HEK293 (cell line): ENCODE measurements at regions not wholly inside any gene's neighbourhood (a gene's known extent, or its start where the extent isn't known, plus 50 kb on each side); places are given as distances from the start of the nearest gene placed in this dataset.
A peak's percentile ranks its signal among the peaks of the same experiment; 100 is the strongest.

Experiments
- CTCF ChIA-PET: fragments of 350-600 bp; formaldehyde crosslinking; extraction: SDS; loops from one replicate; lab custom pipeline; 2021; ENCODE audit warnings: antibody characterized with exemption; lab: Yijun Ruan, JAX
- POLR2A ChIA-PET: fragments of 300-600 bp; formaldehyde crosslinking; extraction: SDS; loops from one replicate; lab custom pipeline; 2020; ENCODE audit warnings: antibody characterized with exemption, inconsistent platforms; lab: Yijun Ruan, JAX
- H3K27ac ChIP-seq: fragments of 200-500 bp; sonication (Bioruptor generic); 2 replicates; pipeline ENCODE4 v1.5.1; 2014; ENCODE audit warnings: low read depth, low read length, control low read depth, inconsistent platforms; ENCODE audit errors: extremely low read depth
- H3K36me3 ChIP-seq, 2 experiments: fragments of 200-500 bp in 1 of 2; sonication (Bioruptor generic) in 1 of 2; 1 replicate in 1 of 2; 2 replicates in 1 of 2; pipeline ENCODE4 v1.5.1; 2014 to 2017; ENCODE audit warnings: inconsistent platforms in 2 of 2, low read length in 2 of 2; ENCODE audit not compliant: control insufficient read depth in 2 of 2, insufficient read depth in 1 of 2
- H3K4me1 ChIP-seq: fragments of 200-500 bp; sonication (Bioruptor generic); 2 replicates; pipeline ENCODE4 v1.5.1; 2014; ENCODE audit warnings: mild to moderate bottlenecking, low read length, inconsistent platforms; ENCODE audit not compliant: control insufficient read depth, insufficient read depth
- H3K4me3 ChIP-seq: 2 replicates; pipeline ENCODE4 v1.5.1; 2011; ENCODE audit warnings: low read depth, mild to moderate bottlenecking, control low read depth, low read length, moderate library complexity
- H3K9me3 ChIP-seq: fragments of 200-500 bp; sonication (Bioruptor generic); 2 replicates; pipeline ENCODE4 v1.5.1; 2014; ENCODE audit warnings: low read depth, low read length, inconsistent platforms; ENCODE audit not compliant: control insufficient read depth, insufficient read depth
- ATF2 ChIP-seq: fragments of 450-650 bp; formaldehyde crosslinking; IDR thresholded peaks from 2 replicates; pipeline ENCODE4 v1.5.1; 2016; ENCODE audit warnings: missing biosample characterization, missing genetic modification characterization, low read depth
- GLIS1 ChIP-seq: fragments of 450-650 bp; formaldehyde crosslinking; IDR thresholded peaks from 2 replicates; pipeline ENCODE4 v1.5.1; 2016; ENCODE audit warnings: missing biosample characterization, missing genetic modification characterization
- RBAK ChIP-seq: fragments of 450-650 bp; formaldehyde crosslinking; IDR thresholded peaks from 2 replicates; pipeline ENCODE4 v1.5.1; 2016; ENCODE audit warnings: missing biosample characterization, missing genetic modification characterization
- SP3 ChIP-seq: fragments of 450-650 bp; formaldehyde crosslinking; IDR thresholded peaks from 2 replicates; pipeline ENCODE4 v1.5.1; 2016; ENCODE audit warnings: missing biosample characterization, missing genetic modification characterization
- ZBTB49 ChIP-seq: fragments of 450-650 bp; formaldehyde crosslinking; IDR thresholded peaks from 2 replicates; pipeline ENCODE4 v1.5.1; 2016; ENCODE audit warnings: missing biosample characterization, missing genetic modification characterization, low read depth
- ZFP3 ChIP-seq: fragments of 450-650 bp; formaldehyde crosslinking; IDR thresholded peaks from 2 replicates; pipeline ENCODE4 v1.5.1; 2016; ENCODE audit warnings: low read depth, missing biosample characterization, missing genetic modification characterization
- ZFP41 ChIP-seq: fragments of 450-650 bp; formaldehyde crosslinking; IDR thresholded peaks from 2 replicates; pipeline ENCODE4 v1.5.1; 2016; ENCODE audit warnings: missing biosample characterization, missing genetic modification characterization, borderline replicate concordance
- ZNF132 ChIP-seq: fragments of 450-650 bp; formaldehyde crosslinking; IDR thresholded peaks from 2 replicates; pipeline ENCODE4 v1.5.1; 2017; ENCODE audit warnings: missing biosample characterization, missing genetic modification characterization, borderline replicate concordance
- ZNF133 ChIP-seq: fragments of 450-650 bp; formaldehyde crosslinking; IDR thresholded peaks from 2 replicates; pipeline ENCODE4 v1.5.1; 2016; ENCODE audit warnings: missing biosample characterization, missing genetic modification characterization
- ZNF138 ChIP-seq: fragments of 450-650 bp; formaldehyde crosslinking; IDR thresholded peaks from 2 replicates; pipeline ENCODE4 v1.5.1; 2016; ENCODE audit warnings: missing biosample characterization, missing genetic modification characterization, borderline replicate concordance
- ZNF19 ChIP-seq: fragments of 450-650 bp; formaldehyde crosslinking; IDR thresholded peaks from 2 replicates; pipeline ENCODE4; 2016; ENCODE audit warnings: missing biosample characterization, missing genetic modification characterization, low read depth
- ZNF202 ChIP-seq: fragments of 450-650 bp; formaldehyde crosslinking; IDR thresholded peaks from 2 replicates; pipeline ENCODE4 v1.5.1; 2016; ENCODE audit warnings: missing biosample characterization, missing genetic modification characterization, borderline replicate concordance
- ZNF214 ChIP-seq: fragments of 450-650 bp; formaldehyde crosslinking; IDR thresholded peaks from 2 replicates; pipeline ENCODE4 v1.5.1; 2017; ENCODE audit warnings: missing biosample characterization, mild to moderate bottlenecking, missing genetic modification characterization, borderline replicate concordance
- ZNF221 ChIP-seq: fragments of 450-650 bp; formaldehyde crosslinking; IDR thresholded peaks from 2 replicates; pipeline ENCODE4 v1.5.1; 2017; ENCODE audit warnings: missing biosample characterization, missing genetic modification characterization, borderline replicate concordance
- ZNF23 ChIP-seq: fragments of 450-650 bp; formaldehyde crosslinking; IDR thresholded peaks from 2 replicates; pipeline ENCODE4 v1.5.1; 2016; ENCODE audit warnings: missing biosample characterization, missing genetic modification characterization, borderline replicate concordance
- ZNF341 ChIP-seq: fragments of 450-650 bp; formaldehyde crosslinking; IDR thresholded peaks from 2 replicates; pipeline ENCODE4; 2016; ENCODE audit warnings: low read depth, missing biosample characterization, missing genetic modification characterization
- ZNF433 ChIP-seq: fragments of 450-650 bp; formaldehyde crosslinking; IDR thresholded peaks from 2 replicates; pipeline ENCODE4 v1.5.1; 2016; ENCODE audit warnings: missing biosample characterization, missing genetic modification characterization, low read depth
- ZNF623 ChIP-seq: fragments of 450-650 bp; formaldehyde crosslinking; IDR thresholded peaks from 2 replicates; pipeline ENCODE4 v1.5.1; 2016; ENCODE audit warnings: missing biosample characterization, missing genetic modification characterization
- ZNF701 ChIP-seq: fragments of 450-650 bp; formaldehyde crosslinking; IDR thresholded peaks from 2 replicates; pipeline ENCODE4 v1.5.1; 2016; ENCODE audit warnings: missing biosample characterization, missing genetic modification characterization
- ZNF76 ChIP-seq: fragments of 450-650 bp; formaldehyde crosslinking; IDR thresholded peaks from 2 replicates; pipeline ENCODE4; 2016; ENCODE audit warnings: low read depth, missing biosample characterization, missing genetic modification characterization, borderline replicate concordance
- ZNF776 ChIP-seq: fragments of 450-650 bp; formaldehyde crosslinking; IDR thresholded peaks from 2 replicates; pipeline ENCODE4 v1.5.0; 2017; ENCODE audit warnings: missing biosample characterization, missing genetic modification characterization, borderline replicate concordance
- ZNF791 ChIP-seq: fragments of 450-650 bp; formaldehyde crosslinking; IDR thresholded peaks from 2 replicates; pipeline ENCODE4 v1.5.1; 2016; ENCODE audit warnings: missing biosample characterization, missing genetic modification characterization
- TF ChIP-seq, protein P1 (sequence below): fragments of 450-650 bp; formaldehyde crosslinking; IDR thresholded peaks from 2 replicates; pipeline ENCODE4 v1.5.1; 2016; ENCODE audit warnings: missing biosample characterization, missing genetic modification characterization

GRCh38 chr2:71833272-71833671 lies 314.4 kb downstream of the CYP26B1 start:
- TF ChIP-seq, protein P1, sequence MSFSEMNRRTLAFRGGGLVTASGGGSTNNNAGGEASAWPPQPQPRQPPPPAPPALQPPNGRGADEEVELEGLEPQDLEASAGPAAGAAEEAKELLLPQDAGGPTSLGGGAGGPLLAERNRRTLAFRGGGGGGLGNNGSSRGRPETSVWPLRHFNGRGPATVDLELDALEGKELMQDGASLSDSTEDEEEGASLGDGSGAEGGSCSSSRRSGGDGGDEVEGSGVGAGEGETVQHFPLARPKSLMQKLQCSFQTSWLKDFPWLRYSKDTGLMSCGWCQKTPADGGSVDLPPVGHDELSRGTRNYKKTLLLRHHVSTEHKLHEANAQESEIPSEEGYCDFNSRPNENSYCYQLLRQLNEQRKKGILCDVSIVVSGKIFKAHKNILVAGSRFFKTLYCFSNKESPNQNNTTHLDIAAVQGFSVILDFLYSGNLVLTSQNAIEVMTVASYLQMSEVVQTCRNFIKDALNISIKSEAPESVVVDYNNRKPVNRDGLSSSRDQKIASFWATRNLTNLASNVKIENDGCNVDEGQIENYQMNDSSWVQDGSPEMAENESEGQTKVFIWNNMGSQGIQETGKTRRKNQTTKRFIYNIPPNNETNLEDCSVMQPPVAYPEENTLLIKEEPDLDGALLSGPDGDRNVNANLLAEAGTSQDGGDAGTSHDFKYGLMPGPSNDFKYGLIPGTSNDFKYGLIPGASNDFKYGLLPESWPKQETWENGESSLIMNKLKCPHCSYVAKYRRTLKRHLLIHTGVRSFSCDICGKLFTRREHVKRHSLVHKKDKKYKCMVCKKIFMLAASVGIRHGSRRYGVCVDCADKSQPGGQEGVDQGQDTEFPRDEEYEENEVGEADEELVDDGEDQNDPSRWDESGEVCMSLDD (tag by site-specific recombination): no peak
- TF ChIP-seq ZNF623 (no peak), ZNF791 (tag by site-specific recombination) (0 out of 2 replicates have a peak, but pooled peaks have one; percentile 30), ZNF23 (tag by site-specific recombination) (no peak), RBAK (tag by site-specific recombination) (no peak), ZNF701 (tag by site-specific recombination) (no peak), ZNF202 (tag by site-specific recombination) (no peak)
- Histone ChIP-seq H3K9me3 (no peaks in the 10 kb centered on the region), H3K27ac (no peak overlapping the region), H3K4me3 (no peak overlapping the region), H3K36me3 (no peaks in the 10 kb centered on the region), H3K4me1 (no peaks in the 10 kb centered on the region)
- POLR2A ChIA-PET: no interaction called here
- CTCF ChIA-PET: no interaction called here

- H3K27ac ChIP-seq: no peak overlapping the region
Measured at GRCh38 chr2:71832844-71833243, 314.8 kb downstream of the CYP26B1 start.

More at GRCh38 chr2:71832844-71833243, 314.8 kb downstream of the CYP26B1 start:
- ChIA-PET POLR2A (no interaction called here), CTCF (no interaction called here)
- no peaks in the 10 kb centered on the region for H3K36me3 ChIP-seq
- TF ChIP-seq ZFP41 (no peak), ZNF133 (no peak), SP3 (tag by site-specific recombination) (no peak), ZNF132 (no peak), ZFP3 (no peak), ZNF19 (tag by site-specific recombination) (no peak), ZNF341 (no peak), ZBTB49 (tag by site-specific recombination) (no peak), ZNF776 (tag by site-specific recombination) (no peak), ZNF221 (no peak), ZNF623 (no peak), ZNF214 (tag by site-specific recombination) (no peak), ZNF138 (tag by site-specific recombination) (no peak), GLIS1 (tag by site-specific recombination) (no peak), ZNF76 (tag by site-specific recombination) (no peak), ATF2 (tag by site-specific recombination) (no peak), ZNF433 (no peak)
- no peaks in the 10 kb centered on the region for H3K4me1 ChIP-seq
- no peaks in the 10 kb centered on the region for H3K9me3 ChIP-seq
- H3K4me3 ChIP-seq: no peak overlapping the region
